HG03442 (cell line): ENCODE measurements at regions not wholly inside any gene's neighbourhood (a gene's known extent, or its start where the extent isn't known, plus 50 kb on each side); places are given as distances from the start of the nearest gene placed in this dataset.
"Not testable (repeated sequence)": the region's sequence is repeated elsewhere in the genome, so short reads cannot be mapped to it uniquely, and the experiment has no call there.

ENCODE experiments used
- ATAC-seq: cut with Tn5 transposase; IDR thresholded peaks from one replicate; pipeline ENCODE4 v1.9.1; 2021; ENCODE audit warnings: mild to moderate bottlenecking, moderate library complexity; ENCODE audit not compliant: unreplicated experiment

- ATAC-seq, result no peak
Measured at GRCh38 chr7:34569975-34570699, 87.9 kb upstream of the NPSR1 start.

- no peak for ATAC-seq
Measured at GRCh38 chr7:34575006-34575405, 83.0 kb upstream of the NPSR1 start.

GRCh38 chr7:34577934-34578333 lies 80.1 kb upstream of the NPSR1 start:
- not testable (repeated sequence) for ATAC-seq

- not testable (repeated sequence) for ATAC-seq
Measured at GRCh38 chr7:34581698-34582097, 76.3 kb upstream of the NPSR1 start.

DNA sequence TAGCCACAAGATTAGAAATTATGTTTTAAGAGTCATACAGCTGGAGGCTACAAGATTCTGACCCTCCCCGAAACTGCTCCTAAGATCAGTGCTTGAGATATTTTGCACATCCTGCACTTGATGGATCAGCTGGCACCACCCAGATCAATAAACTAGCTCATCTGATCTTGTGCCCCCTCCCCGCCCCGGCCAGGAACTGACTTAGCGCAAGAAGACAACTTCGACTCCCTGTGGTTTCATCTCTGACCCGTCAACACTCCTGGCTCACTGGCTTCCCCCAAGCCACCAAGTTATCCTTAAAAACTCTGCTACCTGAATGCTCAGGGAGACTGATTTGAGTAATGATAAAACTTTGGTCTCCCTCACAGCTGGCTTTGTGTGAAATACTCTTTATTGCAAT lies 73.5 kb upstream of the NPSR1 start:
- ATAC-seq, result no peak

DNA sequence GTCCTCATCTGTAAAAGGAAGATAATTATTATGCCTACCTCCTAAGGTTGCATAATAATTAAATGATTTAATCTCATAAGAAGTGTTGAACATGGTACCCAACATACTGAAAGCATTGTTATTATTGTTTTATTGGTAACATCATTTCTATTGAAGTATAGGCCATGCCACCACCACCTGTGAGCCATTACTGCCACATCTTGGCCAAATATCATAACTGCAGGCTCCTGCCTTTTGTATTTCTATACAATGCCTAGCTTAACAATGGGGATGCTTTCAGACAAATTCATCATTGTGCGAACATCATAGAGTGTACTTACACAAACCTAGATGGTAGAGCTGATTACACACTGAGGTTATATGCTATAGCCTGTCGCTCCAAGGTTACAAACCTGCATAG lies 61.1 kb upstream of the NPSR1 start:
- ATAC-seq, result no peak

GRCh38 chr7:34603711-34604444 lies 54.1 kb upstream of the NPSR1 start:
- no peak for ATAC-seq
